A673 (cell line): ENCODE measurements at regions not wholly inside any gene's neighbourhood (a gene's known extent, or its start where the extent isn't known, plus 50 kb on each side); places are given as distances from the start of the nearest gene placed in this dataset.

Source experiments
- BruUV-seq: library from RNA; stranded (reverse); fragments of 400-500 nt; replicated peaks from 2 replicates; lab custom pipeline; 2021; lab: Mats Ljungman, UMichigan
- CTCF ChIA-PET: fragments of 300-600 bp; sonication (Branson Sonifier 250); formaldehyde crosslinking; loops from one replicate; lab custom pipeline; 2022; ENCODE audit warnings: antibody characterized with exemption; lab: Charles Lee
- POLR2A ChIA-PET: fragments of 300-600 bp; sonication (Branson Sonifier 250); formaldehyde crosslinking; loops from one replicate; lab custom pipeline; 2022; ENCODE audit warnings: antibody characterized with exemption; ENCODE audit not compliant: low non-redundant PET; lab: Charles Lee
- DNase-seq: peaks from one replicate; pipeline ENCODE4 v3.0.0-alpha.2; 2015; ENCODE audit warnings: low spot score
- H3K27ac ChIP-seq: fragments of 200-600 bp; sonication (generic); 2 replicates; pipeline ENCODE4 v1.5.1; 2016; ENCODE audit warnings: mixed run types, low read depth, mild to moderate bottlenecking, mixed read lengths, antibody characterized with exemption, low read length; ENCODE audit not compliant: poor library complexity, severe bottlenecking
- H3K27me3 ChIP-seq: fragments of 200-600 bp; sonication (generic); replicated peaks from 2 replicates; pipeline ENCODE4 v1.6.1; 2017; ENCODE audit warnings: mixed run types, low read depth, mild to moderate bottlenecking, mixed read lengths, antibody characterized with exemption, low read length; ENCODE audit not compliant: insufficient read depth, poor library complexity
- H3K36me3 ChIP-seq: fragments of 200-600 bp; sonication (generic); 2 replicates; pipeline ENCODE4 v1.6.1; 2016; ENCODE audit warnings: mixed run types, mild to moderate bottlenecking, mixed read lengths, antibody characterized with exemption, low read length; ENCODE audit not compliant: insufficient read depth, poor library complexity, severe bottlenecking
- H3K4me1 ChIP-seq: fragments of 200-600 bp; sonication (generic); 2 replicates; pipeline ENCODE4 v1.6.1; 2017; ENCODE audit warnings: mixed run types, mild to moderate bottlenecking, mixed read lengths, antibody characterized with exemption, low read length; ENCODE audit not compliant: insufficient read depth, poor library complexity, severe bottlenecking
- H3K4me3 ChIP-seq: fragments of 200-600 bp; sonication (generic); 2 replicates; pipeline ENCODE4 v1.5.1; 2016; ENCODE audit warnings: low read depth, mixed run types, mild to moderate bottlenecking, mixed read lengths, low read length; ENCODE audit not compliant: poor library complexity, severe bottlenecking
- H3K9me3 ChIP-seq: fragments of 200-600 bp; sonication (generic); 2 replicates; pipeline ENCODE4 v1.6.1; 2016; ENCODE audit warnings: mixed run types, low read depth, mild to moderate bottlenecking, mixed read lengths, antibody characterized with exemption, low read length; ENCODE audit not compliant: poor library complexity, severe bottlenecking
- EZH2 ChIP-seq: fragments of 200-600 bp; sonication (generic); IDR thresholded peaks from 2 replicates; pipeline ENCODE4 v1.6.1; 2017; ENCODE audit warnings: borderline replicate concordance, low read depth, mild to moderate bottlenecking, mixed read lengths, antibody characterized with exemption, low read length; ENCODE audit not compliant: poor library complexity, severe bottlenecking
- intact Hi-C: fragments of 100-400 bp; cut with micrococcal nuclease; formaldehyde crosslinking; loops from one replicate; pipeline ENCODE4 v1.10.0; 2022; ENCODE audit not compliant: unreplicated experiment
- TF ChIP-seq, protein P1 (sequence below): fragments of 300-800, 200-600 bp; sonication (generic); conservative IDR thresholded peaks from 2 replicates; pipeline ENCODE4 v1.5.1; 2017; ENCODE audit warnings: low read depth, mild to moderate bottlenecking, antibody characterized with exemption, low read length, moderate library complexity, mixed read lengths

DNA sequence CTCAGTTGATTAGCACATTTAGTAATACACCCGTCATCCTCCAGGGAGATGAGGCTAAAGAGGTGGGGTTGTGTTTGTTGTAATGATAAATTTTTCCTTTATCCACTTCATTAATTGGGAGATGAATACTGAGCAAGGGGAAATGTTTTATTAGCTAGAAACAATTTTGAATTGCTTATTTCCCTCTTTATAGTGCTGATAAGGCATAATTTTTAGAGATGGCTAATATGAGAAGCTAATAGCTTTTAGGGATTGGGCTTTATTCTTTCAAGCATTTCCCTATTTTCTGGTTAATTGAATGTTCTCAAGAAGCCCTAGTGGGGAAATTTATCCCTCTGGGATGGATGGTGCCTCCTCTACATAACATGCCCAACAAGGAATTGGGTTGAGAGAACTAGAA, 365.2 kb upstream of the IGFBP7 start:
- no peaks in the 10 kb centered on the region for H3K36me3 ChIP-seq
- DNase-seq = no peak
- H3K27me3 ChIP-seq = no peaks in the 10 kb centered on the region
- no peak overlapping the region for H3K4me3 ChIP-seq
- H3K4me1 ChIP-seq = no peaks in the 10 kb centered on the region
- TF ChIP-seq EZH2 = no peak
- TF ChIP-seq, protein P1, sequence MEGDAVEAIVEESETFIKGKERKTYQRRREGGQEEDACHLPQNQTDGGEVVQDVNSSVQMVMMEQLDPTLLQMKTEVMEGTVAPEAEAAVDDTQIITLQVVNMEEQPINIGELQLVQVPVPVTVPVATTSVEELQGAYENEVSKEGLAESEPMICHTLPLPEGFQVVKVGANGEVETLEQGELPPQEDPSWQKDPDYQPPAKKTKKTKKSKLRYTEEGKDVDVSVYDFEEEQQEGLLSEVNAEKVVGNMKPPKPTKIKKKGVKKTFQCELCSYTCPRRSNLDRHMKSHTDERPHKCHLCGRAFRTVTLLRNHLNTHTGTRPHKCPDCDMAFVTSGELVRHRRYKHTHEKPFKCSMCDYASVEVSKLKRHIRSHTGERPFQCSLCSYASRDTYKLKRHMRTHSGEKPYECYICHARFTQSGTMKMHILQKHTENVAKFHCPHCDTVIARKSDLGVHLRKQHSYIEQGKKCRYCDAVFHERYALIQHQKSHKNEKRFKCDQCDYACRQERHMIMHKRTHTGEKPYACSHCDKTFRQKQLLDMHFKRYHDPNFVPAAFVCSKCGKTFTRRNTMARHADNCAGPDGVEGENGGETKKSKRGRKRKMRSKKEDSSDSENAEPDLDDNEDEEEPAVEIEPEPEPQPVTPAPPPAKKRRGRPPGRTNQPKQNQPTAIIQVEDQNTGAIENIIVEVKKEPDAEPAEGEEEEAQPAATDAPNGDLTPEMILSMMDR = no peak
- BruUV-seq = no TSS peak
- no peaks in the 10 kb centered on the region for H3K9me3 ChIP-seq
- intact Hi-C loops = no loop called here
- CTCF ChIA-PET = no interaction called here
- POLR2A ChIA-PET = no interaction called here
- H3K27ac ChIP-seq = no peak overlapping the region

GRCh38 chr4:57465321-57466056, 355.3 kb upstream of the IGFBP7 start:
- H3K4me1 ChIP-seq = no peaks in the 10 kb centered on the region
- BruUV-seq = no TSS peak
- no peak for TF ChIP-seq EZH2
- TF ChIP-seq, protein P1 = no peak
- no peaks in the 10 kb centered on the region for H3K27me3 ChIP-seq
- no peak for DNase-seq
- intact Hi-C loops = no loop called here
- ChIA-PET POLR2A (no interaction called here), CTCF (no interaction called here)
- no peaks in the 10 kb centered on the region for H3K36me3 ChIP-seq
- H3K27ac ChIP-seq = no peak overlapping the region
- H3K4me3 ChIP-seq = no peak overlapping the region
- H3K9me3 ChIP-seq = no peaks in the 10 kb centered on the region

- TF ChIP-seq, protein P1 = no peak
- no peak for TF ChIP-seq EZH2
- intact Hi-C loops = no loop called here
- no peaks in the 10 kb centered on the region for H3K27me3 ChIP-seq
- ChIA-PET CTCF (no interaction called here), POLR2A (no interaction called here)
- no peak overlapping the region for H3K27ac ChIP-seq
- BruUV-seq = no TSS peak
- H3K9me3 ChIP-seq = no peaks in the 10 kb centered on the region
- no peak for DNase-seq
- H3K4me1 ChIP-seq = no peaks in the 10 kb centered on the region
- no peaks in the 10 kb centered on the region for H3K36me3 ChIP-seq
- no peak overlapping the region for H3K4me3 ChIP-seq
Observed at GRCh38 chr4:57462843-57463242, 352.7 kb upstream of the IGFBP7 start.
